ENCODE measurements at regions not wholly inside any gene's neighbourhood (a gene's known extent, or its start where the extent isn't known, plus 50 kb on each side); places are given as distances from the start of the nearest gene placed in this dataset.

- Histone ChIP-seq H2BK20ac (ENCODE audit: low read depth, low read length, poor library complexity, severe bottlenecking) (no peak overlapping the region), H3K23ac (ENCODE audit: insufficient read length, low read depth, low read length) (no peak overlapping the region), H3K4ac (ENCODE audit: low read depth, low read length) (no peak overlapping the region), H3T11ph (ENCODE audit: low read length) (no peak overlapping the region), H4K91ac (ENCODE audit: insufficient read length, low read depth, low read length) (no peak overlapping the region), H3K4me1 (ENCODE audit: insufficient read depth, low read length) (peaks cover 5% of the 10 kb centered on the region; the same call in 1 of the 2 replicates), H3K18ac (ENCODE audit: insufficient read length, low read depth, low read length) (no peak overlapping the region), H2BK12ac (ENCODE audit: insufficient read length, low read depth, low read length) (no peak overlapping the region), H2BK5ac (ENCODE audit: insufficient read length, low read length) (no peak overlapping the region), H2AK5ac (ENCODE audit: insufficient read length, low read length) (no peak overlapping the region), H3K79me1 (ENCODE audit: insufficient read depth, low read depth, low read length, poor library complexity, severe bottlenecking) (no peaks in the 10 kb centered on the region), H2BK120ac (ENCODE audit: low read depth, low read length, poor library complexity, severe bottlenecking) (no peak overlapping the region), H3K27me3 (ENCODE audit: insufficient read depth, low read length) (no peaks in the 10 kb centered on the region), H3K56ac (ENCODE audit: insufficient read length, low read depth, low read length) (no peak overlapping the region), H2BK15ac (ENCODE audit: low read depth, low read length) (no peak overlapping the region), H3K9ac (ENCODE audit: extremely low read depth, insufficient read length, low read length) (no peak overlapping the region), H3K27ac (ENCODE audit: insufficient read length, low read depth, low read length) (no peak overlapping the region), H3K14ac (ENCODE audit: insufficient read depth, low read length) (no peak overlapping the region), H4K20me1 (ENCODE audit: control insufficient read depth, insufficient read depth, insufficient read length) (no peaks in the 10 kb centered on the region), H3K23me2 (ENCODE audit: insufficient read length, low read depth, low read length, poor library complexity, severe bottlenecking) (no peaks in the 10 kb centered on the region), H4K8ac (replicated peaks; ENCODE audit: insufficient read length, low read depth, low read length) (no peak overlapping the region), H4K5ac (ENCODE audit: insufficient read length, low read depth, low read length) (no peak overlapping the region), H3K9me3 (ENCODE audit: control insufficient read depth, low read depth, low read length) (no peaks in the 10 kb centered on the region), H3K79me2 (ENCODE audit: insufficient read depth, low read length) (no peaks in the 10 kb centered on the region), H2AFZ (ENCODE audit: low read length) (no peak overlapping the region), H3K4me2 (ENCODE audit: insufficient read depth, insufficient read length, low read length) (no peak overlapping the region)
- DNase-seq = no peak
- H3K27me3 Mint-ChIP-seq (ENCODE audit: low read depth) = no peaks in the 10 kb centered on the region; the same call in 1 of the 2 replicates
- peaks cover 19 to 23% of the 10 kb centered on the region in 2 experiments for H3K4me1 Mint-ChIP-seq
- no peak overlapping the region for H3K27ac Mint-ChIP-seq
- WGBS (ENCODE audit: extremely low coverage, insufficient read length, low lambda C conversion rate) = no CpG with 5 or more reads among the region's 1 CpG
- no peaks in the 10 kb centered on the region for H3K9me3 Mint-ChIP-seq
- H3K36me3 Mint-ChIP-seq (ENCODE audit: insufficient read depth in 1 of 3, low read depth in 3 of 3) = no peaks in the 10 kb centered on the region
- TF ChIP-seq CTCF (conservative IDR thresholded peaks at IDR 0.05) = no peak
- H3K4me3 Mint-ChIP-seq = no peak overlapping the region
Measured at GRCh38 chr11:95503047-95503446, 272.0 kb upstream of the SESN3 start.
